ENCODE measurements at regions not wholly inside any gene's neighbourhood (a gene's known extent, or its start where the extent isn't known, plus 50 kb on each side); places are given as distances from the start of the nearest gene placed in this dataset.

- Histone ChIP-seq H3K9ac (ENCODE audit: low read depth in 1 of 2, low read length in 2 of 2) (no peak overlapping the region), H3K36me3 (ENCODE audit: control insufficient read depth in 1 of 2, insufficient read depth in 2 of 2, low read length in 2 of 2) (no peaks in the 10 kb centered on the region), H3K27ac (ENCODE audit: low read depth, low read length) (no peak overlapping the region), H3K27me3 (ENCODE audit: control insufficient read depth in 1 of 2, insufficient read depth in 2 of 2, low read length in 2 of 2) (no peaks in the 10 kb centered on the region), H3K4me1 (ENCODE audit: control insufficient read depth in 1 of 2, insufficient read depth in 2 of 2, low read length in 2 of 2) (no peaks in the 10 kb centered on the region), H3K4me3 (ENCODE audit: low read depth in 1 of 2, low read length in 2 of 2) (no peak overlapping the region), H3K9me3 (ENCODE audit: control insufficient read depth in 1 of 2, low read length in 2 of 2) (peaks cover 0 to 3% of the 10 kb centered on the region in 2 donors)
Measured at GRCh38 chr2:163312713-163313112, 423.1 kb downstream of the FIGN start.

GRCh38 chr2:163306647-163307046 is 429.2 kb downstream of the FIGN start:
- no peak overlapping the region for H3K9ac ChIP-seq (ENCODE audit: low read depth in 1 of 2, low read length in 2 of 2)
- H3K4me1 ChIP-seq (ENCODE audit: control insufficient read depth in 1 of 2, insufficient read depth in 2 of 2, low read length in 2 of 2), result no peaks in the 10 kb centered on the region
- H3K27ac ChIP-seq (ENCODE audit: low read depth, low read length), result no peak overlapping the region
- H3K36me3 ChIP-seq (ENCODE audit: control insufficient read depth in 1 of 2, insufficient read depth in 2 of 2, low read length in 2 of 2), result no peaks in the 10 kb centered on the region
- peaks cover 0 to 4% of the 10 kb centered on the region in 2 donors for H3K9me3 ChIP-seq (ENCODE audit: control insufficient read depth in 1 of 2, low read length in 2 of 2)
- H3K27me3 ChIP-seq (ENCODE audit: control insufficient read depth in 1 of 2, insufficient read depth in 2 of 2, low read length in 2 of 2), result no peaks in the 10 kb centered on the region
- no peak overlapping the region for H3K4me3 ChIP-seq (ENCODE audit: low read depth in 1 of 2, low read length in 2 of 2)

- H3K9ac ChIP-seq (ENCODE audit: low read depth in 1 of 2, low read length in 2 of 2), result no peak overlapping the region
- peaks cover 0 to 4% of the 10 kb centered on the region in 2 donors for H3K9me3 ChIP-seq (ENCODE audit: control insufficient read depth in 1 of 2, low read length in 2 of 2)
- H3K4me3 ChIP-seq (ENCODE audit: low read depth in 1 of 2, low read length in 2 of 2), result no peak overlapping the region
- no peaks in the 10 kb centered on the region for H3K36me3 ChIP-seq (ENCODE audit: control insufficient read depth in 1 of 2, insufficient read depth in 2 of 2, low read length in 2 of 2)
- H3K4me1 ChIP-seq (ENCODE audit: control insufficient read depth in 1 of 2, insufficient read depth in 2 of 2, low read length in 2 of 2), result no peaks in the 10 kb centered on the region
- H3K27ac ChIP-seq (ENCODE audit: low read depth, low read length), result no peak overlapping the region
- H3K27me3 ChIP-seq (ENCODE audit: control insufficient read depth in 1 of 2, insufficient read depth in 2 of 2, low read length in 2 of 2), result no peaks in the 10 kb centered on the region
Measured at GRCh38 chr2:163302141-163302540, 433.7 kb downstream of the FIGN start.

GRCh38 chr2:163291790-163292189 is 444.0 kb downstream of the FIGN start:
- Histone ChIP-seq H3K9ac (ENCODE audit: low read depth in 1 of 2, low read length in 2 of 2) (no peak overlapping the region), H3K27ac (ENCODE audit: low read depth, low read length) (no peak overlapping the region), H3K9me3 (ENCODE audit: control insufficient read depth in 1 of 2, low read length in 2 of 2) (no peaks in the 10 kb centered on the region), H3K36me3 (ENCODE audit: control insufficient read depth in 1 of 2, insufficient read depth in 2 of 2, low read length in 2 of 2) (no peaks in the 10 kb centered on the region), H3K27me3 (ENCODE audit: control insufficient read depth in 1 of 2, insufficient read depth in 2 of 2, low read length in 2 of 2) (no peaks in the 10 kb centered on the region), H3K4me1 (ENCODE audit: control insufficient read depth in 1 of 2, insufficient read depth in 2 of 2, low read length in 2 of 2) (no peaks in the 10 kb centered on the region), H3K4me3 (ENCODE audit: low read depth in 1 of 2, low read length in 2 of 2) (no peak overlapping the region)

GRCh38 chr2:163281717-163282116 is 443.1 kb upstream of the KCNH7 start:
- H3K36me3 ChIP-seq (ENCODE audit: control insufficient read depth in 1 of 2, insufficient read depth in 2 of 2, low read length in 2 of 2), result no peaks in the 10 kb centered on the region
- H3K4me3 ChIP-seq (ENCODE audit: low read depth in 1 of 2, low read length in 2 of 2), result no peak overlapping the region
- H3K9ac ChIP-seq (ENCODE audit: low read depth in 1 of 2, low read length in 2 of 2), result no peak overlapping the region
- H3K4me1 ChIP-seq (ENCODE audit: control insufficient read depth in 1 of 2, insufficient read depth in 2 of 2, low read length in 2 of 2), result no peaks in the 10 kb centered on the region
- H3K9me3 ChIP-seq (ENCODE audit: control insufficient read depth in 1 of 2, low read length in 2 of 2), result no peaks in the 10 kb centered on the region
- no peak overlapping the region for H3K27ac ChIP-seq (ENCODE audit: low read depth, low read length)
- no peaks in the 10 kb centered on the region for H3K27me3 ChIP-seq (ENCODE audit: control insufficient read depth in 1 of 2, insufficient read depth in 2 of 2, low read length in 2 of 2)

- no peak overlapping the region for H3K9ac ChIP-seq (ENCODE audit: low read depth in 1 of 2, low read length in 2 of 2)
Measured at GRCh38 chr2:163269374-163270021, 430.9 kb upstream of the KCNH7 start.

GRCh38 chr2:163266772-163267171 is 428.2 kb upstream of the KCNH7 start:
- H3K27me3 ChIP-seq (ENCODE audit: control insufficient read depth in 1 of 2, insufficient read depth in 2 of 2, low read length in 2 of 2), result no peaks in the 10 kb centered on the region
- no peaks in the 10 kb centered on the region for H3K4me1 ChIP-seq (ENCODE audit: control insufficient read depth in 1 of 2, insufficient read depth in 2 of 2, low read length in 2 of 2)
- H3K36me3 ChIP-seq (ENCODE audit: control insufficient read depth in 1 of 2, insufficient read depth in 2 of 2, low read length in 2 of 2), result no peaks in the 10 kb centered on the region
- no peak overlapping the region for H3K27ac ChIP-seq (ENCODE audit: low read depth, low read length)
- H3K4me3 ChIP-seq (ENCODE audit: low read depth in 1 of 2, low read length in 2 of 2), result no peak overlapping the region
- no peak overlapping the region for H3K9ac ChIP-seq (ENCODE audit: low read depth in 1 of 2, low read length in 2 of 2)
- H3K9me3 ChIP-seq (ENCODE audit: control insufficient read depth in 1 of 2, low read length in 2 of 2), result no peaks in the 10 kb centered on the region

More at GRCh38 chr2:163269374-163270021, 430.9 kb upstream of the KCNH7 start:
- Histone ChIP-seq H3K4me1 (ENCODE audit: control insufficient read depth in 1 of 2, insufficient read depth in 2 of 2, low read length in 2 of 2) (no peaks in the 10 kb centered on the region), H3K9me3 (ENCODE audit: control insufficient read depth in 1 of 2, low read length in 2 of 2) (peaks cover 2 to 4% of the 10 kb centered on the region in 2 donors), H3K27me3 (ENCODE audit: control insufficient read depth in 1 of 2, insufficient read depth in 2 of 2, low read length in 2 of 2) (no peaks in the 10 kb centered on the region), H3K36me3 (ENCODE audit: control insufficient read depth in 1 of 2, insufficient read depth in 2 of 2, low read length in 2 of 2) (no peaks in the 10 kb centered on the region), H3K4me3 (ENCODE audit: low read depth in 1 of 2, low read length in 2 of 2) (no peak overlapping the region), H3K27ac (ENCODE audit: low read depth, low read length) (no peak overlapping the region)

- Histone ChIP-seq H3K4me3 (ENCODE audit: low read depth in 1 of 2, low read length in 2 of 2) (no peak overlapping the region), H3K9me3 (ENCODE audit: control insufficient read depth in 1 of 2, low read length in 2 of 2) (no peaks in the 10 kb centered on the region), H3K27me3 (ENCODE audit: control insufficient read depth in 1 of 2, insufficient read depth in 2 of 2, low read length in 2 of 2) (no peaks in the 10 kb centered on the region), H3K27ac (ENCODE audit: low read depth, low read length) (no peak overlapping the region), H3K9ac (ENCODE audit: low read depth in 1 of 2, low read length in 2 of 2) (no peak overlapping the region), H3K36me3 (ENCODE audit: control insufficient read depth in 1 of 2, insufficient read depth in 2 of 2, low read length in 2 of 2) (no peaks in the 10 kb centered on the region), H3K4me1 (ENCODE audit: control insufficient read depth in 1 of 2, insufficient read depth in 2 of 2, low read length in 2 of 2) (no peaks in the 10 kb centered on the region)
Measured at GRCh38 chr2:163265562-163265961, 427.0 kb upstream of the KCNH7 start.

GRCh38 chr2:163264341-163264740 is 425.8 kb upstream of the KCNH7 start:
- Histone ChIP-seq H3K27me3 (ENCODE audit: control insufficient read depth in 1 of 2, insufficient read depth in 2 of 2, low read length in 2 of 2) (no peaks in the 10 kb centered on the region), H3K27ac (ENCODE audit: low read depth, low read length) (no peak overlapping the region), H3K9me3 (ENCODE audit: control insufficient read depth in 1 of 2, low read length in 2 of 2) (no peaks in the 10 kb centered on the region), H3K9ac (ENCODE audit: low read depth in 1 of 2, low read length in 2 of 2) (no peak overlapping the region), H3K4me1 (ENCODE audit: control insufficient read depth in 1 of 2, insufficient read depth in 2 of 2, low read length in 2 of 2) (no peaks in the 10 kb centered on the region), H3K4me3 (ENCODE audit: low read depth in 1 of 2, low read length in 2 of 2) (no peak overlapping the region), H3K36me3 (ENCODE audit: control insufficient read depth in 1 of 2, insufficient read depth in 2 of 2, low read length in 2 of 2) (no peaks in the 10 kb centered on the region)

GRCh38 chr2:163259489-163259888 is 420.9 kb upstream of the KCNH7 start:
- Histone ChIP-seq H3K4me1 (ENCODE audit: control insufficient read depth in 1 of 2, insufficient read depth in 2 of 2, low read length in 2 of 2) (no peaks in the 10 kb centered on the region), H3K9me3 (ENCODE audit: control insufficient read depth in 1 of 2, low read length in 2 of 2) (no peaks in the 10 kb centered on the region), H3K27me3 (ENCODE audit: control insufficient read depth in 1 of 2, insufficient read depth in 2 of 2, low read length in 2 of 2) (no peaks in the 10 kb centered on the region), H3K4me3 (ENCODE audit: low read depth in 1 of 2, low read length in 2 of 2) (no peak overlapping the region), H3K9ac (ENCODE audit: low read depth in 1 of 2, low read length in 2 of 2) (no peak overlapping the region), H3K36me3 (ENCODE audit: control insufficient read depth in 1 of 2, insufficient read depth in 2 of 2, low read length in 2 of 2) (no peaks in the 10 kb centered on the region), H3K27ac (ENCODE audit: low read depth, low read length) (no peak overlapping the region)

GRCh38 chr2:163255086-163255485 is 416.5 kb upstream of the KCNH7 start:
- no peaks in the 10 kb centered on the region for H3K36me3 ChIP-seq (ENCODE audit: control insufficient read depth in 1 of 2, insufficient read depth in 2 of 2, low read length in 2 of 2)
- no peaks in the 10 kb centered on the region for H3K27me3 ChIP-seq (ENCODE audit: control insufficient read depth in 1 of 2, insufficient read depth in 2 of 2, low read length in 2 of 2)
- no peaks in the 10 kb centered on the region for H3K9me3 ChIP-seq (ENCODE audit: control insufficient read depth in 1 of 2, low read length in 2 of 2)
- H3K4me1 ChIP-seq (ENCODE audit: control insufficient read depth in 1 of 2, insufficient read depth in 2 of 2, low read length in 2 of 2), result no peaks in the 10 kb centered on the region
- H3K9ac ChIP-seq (ENCODE audit: low read depth in 1 of 2, low read length in 2 of 2), result no peak overlapping the region
- no peak overlapping the region for H3K4me3 ChIP-seq (ENCODE audit: low read depth in 1 of 2, low read length in 2 of 2)
- H3K27ac ChIP-seq (ENCODE audit: low read depth, low read length), result no peak overlapping the region
